Adrenal gland (tissue), 5 donors: ENCODE measurements at regions not wholly inside any gene's neighbourhood (a gene's known extent, or its start where the extent isn't known, plus 50 kb on each side); places are given as distances from the start of the nearest gene placed in this dataset.

ENCODE experiments used
- POLR2A ChIP-seq, 2 donors: fragments of 450-650 bp; IDR thresholded peaks; one replicate each; pipeline ENCODE4 v1.6.1; 2017; ENCODE audit warnings: antibody characterized with exemption in 2 of 2, mild to moderate bottlenecking in 2 of 2, moderate library complexity in 1 of 2
- TF ChIP-seq, protein P1 (sequence below), 6 experiments: fragments of 450-650 bp in 4 of 6; fragments of 200-600 bp in 2 of 6; sonication (generic) in 1 of 6; IDR thresholded peaks; 1 replicate in 5 of 6; 2 replicates in 1 of 6; pipeline versions ENCODE4 v1.5.1 to v1.8.0; 2016 to 2021; ENCODE audit warnings: antibody characterized with exemption in 6 of 6, mild to moderate bottlenecking in 2 of 6, moderate library complexity in 1 of 6
- donor health status: DM: no; HTN: no; CAD: no.

DNA sequence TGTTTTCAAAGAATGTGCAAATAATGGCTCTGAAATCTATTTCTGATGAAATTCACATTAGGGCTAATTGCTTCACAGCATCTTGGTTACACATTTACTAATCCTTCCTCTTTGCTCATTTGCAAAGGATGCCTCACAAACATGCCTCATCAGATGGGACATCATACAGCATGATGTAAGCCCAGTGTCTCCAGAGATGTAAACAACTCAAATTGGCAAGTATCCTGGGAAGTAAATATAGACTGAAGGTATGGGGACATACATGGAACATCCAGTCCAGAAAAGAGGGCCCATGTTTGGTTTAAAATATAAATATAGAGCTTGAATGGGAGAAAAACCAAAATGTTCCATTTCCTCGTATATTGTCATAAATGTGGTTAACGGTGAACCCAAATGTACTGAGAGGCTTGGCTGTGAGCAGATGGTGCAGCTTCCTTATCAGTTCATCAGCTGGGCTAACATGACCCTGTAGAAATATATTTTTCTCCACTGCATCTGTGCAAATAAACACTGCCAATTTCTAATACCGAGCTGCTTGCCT lies 142.9 kb upstream of the NUDT7 start:
- TF ChIP-seq, protein P1, sequence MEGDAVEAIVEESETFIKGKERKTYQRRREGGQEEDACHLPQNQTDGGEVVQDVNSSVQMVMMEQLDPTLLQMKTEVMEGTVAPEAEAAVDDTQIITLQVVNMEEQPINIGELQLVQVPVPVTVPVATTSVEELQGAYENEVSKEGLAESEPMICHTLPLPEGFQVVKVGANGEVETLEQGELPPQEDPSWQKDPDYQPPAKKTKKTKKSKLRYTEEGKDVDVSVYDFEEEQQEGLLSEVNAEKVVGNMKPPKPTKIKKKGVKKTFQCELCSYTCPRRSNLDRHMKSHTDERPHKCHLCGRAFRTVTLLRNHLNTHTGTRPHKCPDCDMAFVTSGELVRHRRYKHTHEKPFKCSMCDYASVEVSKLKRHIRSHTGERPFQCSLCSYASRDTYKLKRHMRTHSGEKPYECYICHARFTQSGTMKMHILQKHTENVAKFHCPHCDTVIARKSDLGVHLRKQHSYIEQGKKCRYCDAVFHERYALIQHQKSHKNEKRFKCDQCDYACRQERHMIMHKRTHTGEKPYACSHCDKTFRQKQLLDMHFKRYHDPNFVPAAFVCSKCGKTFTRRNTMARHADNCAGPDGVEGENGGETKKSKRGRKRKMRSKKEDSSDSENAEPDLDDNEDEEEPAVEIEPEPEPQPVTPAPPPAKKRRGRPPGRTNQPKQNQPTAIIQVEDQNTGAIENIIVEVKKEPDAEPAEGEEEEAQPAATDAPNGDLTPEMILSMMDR (IDR thresholded peaks at IDR 0.05): no peak
- TF ChIP-seq POLR2A (IDR thresholded peaks at IDR 0.05): no peak
